GM12801 (cell line): ENCODE measurements at regions not wholly inside any gene's neighbourhood (a gene's known extent, or its start where the extent isn't known, plus 50 kb on each side); places are given as distances from the start of the nearest gene placed in this dataset.

Source experiments
- TF ChIP-seq, protein P1 (sequence below): IDR thresholded peaks from one replicate; pipeline ENCODE4 v1.5.1; 2011; ENCODE audit warnings: control low read depth; ENCODE audit not compliant: insufficient read length; ENCODE audit errors: extremely low read depth

DNA sequence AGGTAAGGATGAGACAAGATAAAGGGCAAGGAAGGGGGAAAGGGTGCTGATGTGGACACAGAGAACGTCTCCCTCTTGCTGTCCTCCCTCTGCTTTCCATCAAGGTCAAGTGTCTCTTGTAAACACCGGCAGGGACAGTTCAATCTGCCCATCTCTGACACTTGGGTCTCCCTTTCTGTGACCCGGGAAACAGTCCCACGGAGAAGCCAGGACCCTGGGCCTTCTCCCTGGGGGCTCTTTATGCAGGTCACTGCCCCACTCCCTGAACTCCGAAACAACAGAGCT lies 254.3 kb downstream of the LTN1 start:
- TF ChIP-seq, protein P1, sequence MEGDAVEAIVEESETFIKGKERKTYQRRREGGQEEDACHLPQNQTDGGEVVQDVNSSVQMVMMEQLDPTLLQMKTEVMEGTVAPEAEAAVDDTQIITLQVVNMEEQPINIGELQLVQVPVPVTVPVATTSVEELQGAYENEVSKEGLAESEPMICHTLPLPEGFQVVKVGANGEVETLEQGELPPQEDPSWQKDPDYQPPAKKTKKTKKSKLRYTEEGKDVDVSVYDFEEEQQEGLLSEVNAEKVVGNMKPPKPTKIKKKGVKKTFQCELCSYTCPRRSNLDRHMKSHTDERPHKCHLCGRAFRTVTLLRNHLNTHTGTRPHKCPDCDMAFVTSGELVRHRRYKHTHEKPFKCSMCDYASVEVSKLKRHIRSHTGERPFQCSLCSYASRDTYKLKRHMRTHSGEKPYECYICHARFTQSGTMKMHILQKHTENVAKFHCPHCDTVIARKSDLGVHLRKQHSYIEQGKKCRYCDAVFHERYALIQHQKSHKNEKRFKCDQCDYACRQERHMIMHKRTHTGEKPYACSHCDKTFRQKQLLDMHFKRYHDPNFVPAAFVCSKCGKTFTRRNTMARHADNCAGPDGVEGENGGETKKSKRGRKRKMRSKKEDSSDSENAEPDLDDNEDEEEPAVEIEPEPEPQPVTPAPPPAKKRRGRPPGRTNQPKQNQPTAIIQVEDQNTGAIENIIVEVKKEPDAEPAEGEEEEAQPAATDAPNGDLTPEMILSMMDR: no peak

DNA sequence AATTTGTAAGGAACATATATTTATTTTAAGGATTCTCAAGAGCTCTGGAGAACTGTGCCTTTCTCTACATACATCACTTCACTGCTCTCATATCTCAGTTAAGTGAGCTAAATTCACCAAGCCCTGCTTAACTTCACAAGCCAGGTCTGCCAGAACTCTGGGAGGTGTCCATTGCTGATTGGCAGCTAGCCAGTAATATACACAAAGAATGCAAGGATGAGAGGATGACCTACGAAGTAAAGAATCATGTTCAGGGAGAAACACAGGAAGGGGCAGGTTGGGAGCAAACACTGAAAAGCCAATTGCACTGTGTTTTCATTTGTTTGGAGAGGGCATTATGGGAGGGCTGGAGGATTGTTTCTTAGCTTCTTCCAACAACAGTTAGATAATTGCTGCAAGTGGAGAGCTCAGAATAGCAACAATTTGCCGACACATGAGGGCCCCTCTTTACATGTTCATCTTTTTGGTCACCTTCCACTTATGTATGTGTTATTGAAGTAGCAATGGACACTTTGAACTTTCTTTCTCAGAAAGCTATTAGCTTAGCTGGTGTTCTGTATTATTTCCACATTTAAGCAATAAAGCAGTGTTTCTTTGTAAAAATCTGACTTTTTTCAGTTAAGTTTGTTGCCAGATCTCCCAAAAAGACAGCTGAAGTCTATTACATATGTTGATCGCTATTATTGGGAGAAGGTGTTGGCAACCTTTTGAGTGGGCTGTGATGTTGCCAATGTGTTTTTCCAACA lies 254.8 kb downstream of the LTN1 start:
- TF ChIP-seq, protein P1: no peak

DNA sequence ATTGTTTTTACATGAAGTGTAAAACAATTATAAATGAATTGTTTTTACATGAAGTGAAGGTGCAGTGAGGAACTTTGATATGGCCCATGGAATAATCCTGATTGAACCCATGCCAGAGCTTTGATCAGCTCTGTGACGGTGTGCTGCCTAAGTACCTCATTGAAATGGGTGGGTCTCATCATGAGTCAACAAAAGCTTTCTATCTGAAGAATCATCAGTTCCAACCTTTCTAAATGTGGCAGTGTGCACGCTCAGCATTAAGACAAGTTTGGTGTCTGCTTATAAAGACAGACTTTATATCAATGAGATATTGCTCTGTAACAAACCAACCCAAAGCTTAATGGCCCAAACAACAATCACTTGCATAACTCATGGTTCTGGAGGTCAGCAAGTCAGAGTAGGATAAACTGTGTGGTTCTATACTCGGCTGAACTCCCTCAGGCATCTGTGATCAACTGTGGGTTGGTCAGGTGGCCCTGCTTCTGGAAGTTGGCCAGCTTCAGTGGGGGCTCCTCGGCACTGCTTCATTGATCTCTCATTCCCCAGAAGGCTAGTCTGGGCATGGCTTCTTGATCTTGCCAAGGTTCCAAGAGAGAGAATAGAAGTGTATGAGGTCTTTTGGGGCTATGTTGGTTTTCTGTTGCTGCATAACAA lies 258.0 kb downstream of the LTN1 start:
- TF ChIP-seq, protein P1: no peak

DNA sequence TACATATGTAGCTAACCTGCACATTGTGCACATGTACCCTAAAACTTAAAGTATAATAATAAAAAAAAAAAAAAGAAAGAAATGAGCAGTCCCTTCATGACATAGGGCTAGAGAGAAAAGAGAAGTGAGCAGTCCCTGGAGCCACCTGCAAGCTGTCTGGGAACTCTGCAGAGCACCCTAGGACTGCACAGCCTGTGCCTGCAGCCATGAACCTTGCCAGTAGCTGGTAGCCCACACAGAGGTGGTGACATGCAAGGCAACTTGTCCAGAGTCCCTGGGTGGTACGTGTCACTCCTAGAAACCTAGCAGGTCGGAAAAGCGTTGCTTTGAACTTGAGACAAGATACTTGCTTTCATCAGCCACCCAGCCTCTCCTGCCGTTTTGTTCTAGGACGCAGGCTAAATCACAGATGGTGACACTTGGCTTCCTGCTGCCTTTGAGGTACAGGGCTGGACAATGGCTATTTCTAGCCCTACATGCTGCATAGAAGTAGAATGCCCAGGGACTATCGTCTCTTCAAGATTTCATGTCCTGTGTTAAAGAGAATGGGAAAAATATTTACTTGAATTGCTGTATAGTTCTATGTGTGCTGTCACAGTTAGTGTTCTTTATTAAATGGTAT lies 260.9 kb downstream of the LTN1 start:
- TF ChIP-seq, protein P1: no peak

DNA sequence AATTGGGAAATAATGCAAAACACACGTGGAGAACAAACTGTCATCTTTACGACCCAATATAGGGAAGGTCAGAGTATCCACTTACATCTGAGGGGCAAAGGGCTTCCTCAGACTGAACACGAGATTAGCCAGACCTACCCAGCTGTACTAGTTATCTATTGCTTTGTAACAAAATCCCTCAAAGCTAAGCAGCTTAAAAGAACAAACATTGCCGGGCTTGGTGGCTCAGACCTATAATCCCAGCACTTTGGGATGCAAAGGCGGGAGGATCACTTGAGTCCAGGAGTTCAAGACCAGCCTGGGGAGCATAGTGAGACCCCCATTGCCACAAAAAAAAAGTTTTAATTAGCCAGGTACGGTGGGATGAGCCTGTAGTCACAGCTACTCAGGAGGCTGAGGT lies 262.8 kb downstream of the LTN1 start:
- TF ChIP-seq, protein P1: no peak

DNA sequence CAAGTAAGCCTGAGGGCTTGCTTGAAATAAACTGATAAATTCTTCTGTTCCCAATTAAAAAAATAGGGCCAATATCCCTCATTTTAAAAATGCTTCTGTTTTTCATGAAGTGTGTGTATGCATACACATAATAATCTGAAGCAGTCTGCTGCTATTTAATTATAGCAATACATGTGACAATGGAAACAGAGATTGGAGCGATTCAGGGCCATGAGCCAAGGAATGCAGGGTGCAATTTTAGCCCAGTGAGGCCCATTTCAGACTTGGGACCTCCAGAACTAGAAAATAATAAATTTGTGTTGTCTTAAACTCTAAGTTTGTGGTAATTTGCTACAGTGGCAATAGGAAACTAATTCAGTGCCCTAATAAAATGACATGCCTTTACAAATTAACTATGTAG lies 264.9 kb downstream of the LTN1 start:
- TF ChIP-seq, protein P1: no peak

DNA sequence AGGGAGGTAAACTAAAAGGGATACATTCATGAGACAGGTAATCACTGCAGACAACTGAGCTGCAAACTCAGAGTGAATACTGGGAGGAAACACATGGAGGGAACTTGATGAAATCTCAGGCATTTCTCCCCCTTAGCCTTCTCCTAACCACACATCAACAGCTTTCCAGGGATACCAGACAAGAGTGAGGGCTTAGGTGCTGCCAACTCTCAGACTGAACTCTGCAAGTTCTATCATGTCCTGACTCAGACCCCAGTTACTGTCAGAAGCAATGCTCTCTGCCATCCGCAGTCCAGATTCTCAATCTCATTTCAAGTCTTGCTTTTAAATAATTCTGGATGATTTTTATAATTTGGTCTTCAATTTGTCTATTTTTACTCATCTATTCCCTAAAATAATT lies 267.3 kb downstream of the LTN1 start:
- TF ChIP-seq, protein P1: no peak
